NT2/D1 (cell line): ENCODE measurements at regions not wholly inside any gene's neighbourhood (a gene's known extent, or its start where the extent isn't known, plus 50 kb on each side); places are given as distances from the start of the nearest gene placed in this dataset.

Experiments
- DNase-seq: peaks from one replicate; pipeline ENCODE4 v3.0.0-alpha.2; 2011; ENCODE audit warnings: low read depth, low spot score
- H3K27me3 ChIP-seq: 2 replicates; pipeline ENCODE4 v1.6.0; 2011; ENCODE audit warnings: mild to moderate bottlenecking; ENCODE audit not compliant: insufficient read length, insufficient read depth
- H3K36me3 ChIP-seq: 2 replicates; pipeline ENCODE4 v1.6.1; 2011; ENCODE audit warnings: mild to moderate bottlenecking, low read length, mixed read lengths; ENCODE audit not compliant: insufficient read depth, insufficient read length
- H3K4me1 ChIP-seq: 2 replicates; pipeline ENCODE4 v1.5.1; 2011; ENCODE audit not compliant: insufficient read depth, insufficient read length
- H3K4me3 ChIP-seq: 2 replicates; pipeline ENCODE4 v1.5.1; 2011; ENCODE audit warnings: low read depth; ENCODE audit not compliant: insufficient read length
- H3K9ac ChIP-seq: 2 replicates; pipeline ENCODE4 v1.6.0; 2011; ENCODE audit warnings: low read depth; ENCODE audit not compliant: insufficient read length
- H3K9me3 ChIP-seq: 2 replicates; pipeline ENCODE4 v1.5.1; 2011; ENCODE audit warnings: mild to moderate bottlenecking, low read length; ENCODE audit not compliant: insufficient read depth
- SUZ12 ChIP-seq: IDR thresholded peaks from 2 replicates; pipeline ENCODE4 v1.6.1; 2011; ENCODE audit not compliant: insufficient read length, insufficient read depth; ENCODE audit errors: extremely low read depth
- YY1 ChIP-seq: IDR thresholded peaks from 2 replicates; pipeline ENCODE4 v1.6.1; 2011; ENCODE audit not compliant: insufficient read length, insufficient read depth
- ZNF274 ChIP-seq: IDR thresholded peaks from 2 replicates; pipeline ENCODE4 v1.6.1; 2011; ENCODE audit warnings: mild to moderate bottlenecking, low read depth, low read length

GRCh38 chrX:116276261-116276660, 105.7 kb downstream of the AGTR2 start:
- DNase-seq: no peak
- Histone ChIP-seq H3K9ac (no peak overlapping the region), H3K4me1 (no peaks in the 10 kb centered on the region), H3K9me3 (no peaks in the 10 kb centered on the region), H3K36me3 (no peaks in the 10 kb centered on the region), H3K4me3 (no peak overlapping the region), H3K27me3 (no peaks in the 10 kb centered on the region)
- no peak for TF ChIP-seq ZNF274
- TF ChIP-seq SUZ12: no peak
- no peak for TF ChIP-seq YY1

- H3K36me3 ChIP-seq: no peaks in the 10 kb centered on the region
- no peaks in the 10 kb centered on the region for H3K27me3 ChIP-seq
- H3K4me3 ChIP-seq: no peak overlapping the region
- no peak overlapping the region for H3K9ac ChIP-seq
- no peaks in the 10 kb centered on the region for H3K4me1 ChIP-seq
- DNase-seq: no peak
- no peak for TF ChIP-seq SUZ12
- TF ChIP-seq ZNF274: no peak
- no peak for TF ChIP-seq YY1
- H3K9me3 ChIP-seq: no peaks in the 10 kb centered on the region
Measured at GRCh38 chrX:116277351-116278225, 107.0 kb downstream of the AGTR2 start.

- Histone ChIP-seq H3K4me3 (no peak overlapping the region), H3K27me3 (no peaks in the 10 kb centered on the region), H3K4me1 (no peaks in the 10 kb centered on the region), H3K9ac (no peak overlapping the region), H3K9me3 (no peaks in the 10 kb centered on the region), H3K36me3 (no peaks in the 10 kb centered on the region)
- no peak for TF ChIP-seq ZNF274
- TF ChIP-seq SUZ12: no peak
- no peak for TF ChIP-seq YY1
- no peak for DNase-seq
Measured at GRCh38 chrX:116278826-116279225, 108.3 kb downstream of the AGTR2 start.

GRCh38 chrX:116281106-116281505, 110.6 kb downstream of the AGTR2 start:
- no peaks in the 10 kb centered on the region for H3K36me3 ChIP-seq
- no peaks in the 10 kb centered on the region for H3K9me3 ChIP-seq
- no peak for TF ChIP-seq YY1
- no peak for TF ChIP-seq SUZ12
- TF ChIP-seq ZNF274: no peak
- no peak overlapping the region for H3K4me3 ChIP-seq
- DNase-seq: no peak
- H3K9ac ChIP-seq: no peak overlapping the region
- H3K4me1 ChIP-seq: no peaks in the 10 kb centered on the region
- no peaks in the 10 kb centered on the region for H3K27me3 ChIP-seq

GRCh38 chrX:116282751-116283150, 112.2 kb downstream of the AGTR2 start:
- H3K36me3 ChIP-seq: no peaks in the 10 kb centered on the region

GRCh38 chrX:116284400-116284799, 113.9 kb downstream of the AGTR2 start:
- no peak for DNase-seq
- TF ChIP-seq SUZ12 (no peak), ZNF274 (no peak), YY1 (no peak)
- H3K27me3 ChIP-seq: no peaks in the 10 kb centered on the region

More at GRCh38 chrX:116282751-116283150, 112.2 kb downstream of the AGTR2 start:
- no peaks in the 10 kb centered on the region for H3K9me3 ChIP-seq
- no peaks in the 10 kb centered on the region for H3K4me1 ChIP-seq
- no peak overlapping the region for H3K9ac ChIP-seq
- TF ChIP-seq YY1: no peak
- no peak for TF ChIP-seq ZNF274
- no peak for TF ChIP-seq SUZ12
- H3K4me3 ChIP-seq: no peak overlapping the region
- H3K27me3 ChIP-seq: no peaks in the 10 kb centered on the region
- no peak for DNase-seq

GRCh38 chrX:116285501-116285900, 115.0 kb downstream of the AGTR2 start:
- no peaks in the 10 kb centered on the region for H3K27me3 ChIP-seq
- H3K9ac ChIP-seq: no peak overlapping the region
- H3K4me3 ChIP-seq: no peak overlapping the region
- TF ChIP-seq SUZ12 (no peak), ZNF274 (no peak), YY1 (no peak)
- DNase-seq: no peak
- no peaks in the 10 kb centered on the region for H3K36me3 ChIP-seq
- no peaks in the 10 kb centered on the region for H3K4me1 ChIP-seq
- no peaks in the 10 kb centered on the region for H3K9me3 ChIP-seq

More at GRCh38 chrX:116284400-116284799, 113.9 kb downstream of the AGTR2 start:
- H3K9me3 ChIP-seq: no peaks in the 10 kb centered on the region
- H3K9ac ChIP-seq: no peak overlapping the region
- no peaks in the 10 kb centered on the region for H3K36me3 ChIP-seq
- H3K4me3 ChIP-seq: no peak overlapping the region
- H3K4me1 ChIP-seq: no peaks in the 10 kb centered on the region
